Stimulated activated CD4-positive, alpha-beta T cell treated with anti-CD3 and anti-CD28 coated beads, Interleukin-12 subunit alpha, Interleukin-12 subunit beta, amount 100 ng/mL, for 4 hours (primary cell): ENCODE measurements at regions not wholly inside any gene's neighbourhood (a gene's known extent, or its start where the extent isn't known, plus 50 kb on each side); places are given as distances from the start of the nearest gene placed in this dataset.

Experiments
- DNase-seq: peaks from one replicate; pipeline ENCODE4 v3.0.0-alpha.2; 2020

- no peak for DNase-seq
These were observed 1688.0 kb downstream of the STIM2 start for GRCh38 chr4:28548594-28548993.

GRCh38 chr4:28555866-28556265 is 1695.2 kb downstream of the STIM2 start:
- no peak for DNase-seq

DNA sequence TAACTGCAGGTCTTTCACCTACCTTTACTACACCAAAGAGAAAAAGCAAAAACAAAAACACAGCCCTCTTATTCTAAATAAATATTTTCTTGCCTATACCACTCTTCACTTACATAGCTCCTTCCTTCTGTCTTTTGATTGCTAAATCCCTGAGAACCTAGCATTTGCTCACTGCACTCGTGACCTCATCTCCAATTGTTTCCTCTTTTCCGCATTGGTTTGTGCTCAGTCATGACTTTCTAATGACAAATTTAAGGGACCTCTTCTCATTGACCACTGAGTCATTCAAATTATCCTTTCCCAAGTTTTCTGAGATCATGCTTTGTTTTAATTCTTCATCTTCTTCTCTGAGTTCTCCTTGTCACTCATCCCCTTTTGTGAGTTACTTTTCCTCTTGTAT is 1697.1 kb downstream of the STIM2 start:
- DNase-seq: no peak

DNA sequence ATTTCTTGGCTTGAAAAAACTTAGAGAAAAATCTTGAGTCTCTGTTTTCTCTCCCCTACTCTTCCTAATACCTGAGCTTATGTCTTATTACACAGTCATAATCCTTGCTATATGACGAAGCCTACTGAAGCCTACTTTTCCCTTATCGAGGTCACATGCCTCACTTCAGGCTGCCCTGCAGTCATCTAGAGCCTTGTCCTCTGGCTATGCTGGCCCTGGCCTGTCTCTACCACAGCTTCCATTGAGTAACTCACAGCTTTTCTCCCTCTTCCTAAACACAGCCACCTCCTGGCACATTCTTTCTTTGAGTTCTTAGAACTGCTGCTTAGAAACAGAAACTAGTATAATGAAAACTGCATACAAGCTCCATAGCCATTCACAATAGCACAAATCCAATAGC is 1698.3 kb downstream of the STIM2 start:
- no peak for DNase-seq

DNA sequence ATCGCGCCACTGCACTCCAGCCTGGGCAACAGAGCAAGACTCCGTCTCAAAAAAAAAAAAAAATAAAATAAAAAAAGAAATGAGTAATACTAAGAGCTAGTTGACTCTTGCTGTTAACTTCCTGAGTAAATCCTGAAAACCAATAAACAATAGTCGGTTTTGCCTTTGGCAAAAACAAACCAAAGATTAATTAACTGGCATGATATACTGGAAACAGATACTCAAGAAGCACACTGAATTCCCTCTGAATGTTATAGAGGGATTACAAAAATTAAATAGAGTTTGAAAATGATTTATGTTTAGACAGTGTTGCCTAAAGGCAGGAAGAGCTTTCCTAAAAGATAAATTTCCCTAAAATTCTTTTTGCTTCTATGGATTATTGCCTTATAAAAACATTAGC is 1702.3 kb downstream of the STIM2 start:
- no peak for DNase-seq

DNA sequence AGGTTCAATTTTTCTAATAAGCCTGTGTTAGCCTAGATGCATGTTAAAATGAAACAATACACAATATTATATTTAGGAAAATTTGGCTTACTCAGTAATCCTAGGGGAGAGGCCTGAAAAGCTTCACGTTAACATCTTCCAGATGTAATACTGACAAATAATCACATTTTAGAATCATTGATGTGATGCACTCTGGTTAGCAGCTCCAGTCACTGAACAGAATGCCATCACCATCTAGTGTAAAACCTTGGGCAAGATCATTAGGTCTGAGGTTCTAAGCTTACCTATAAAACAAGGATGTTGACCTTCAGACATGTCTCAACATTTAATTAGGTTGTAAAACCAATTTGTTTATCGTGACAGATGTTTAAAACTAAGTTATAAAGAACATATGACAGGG is 1704.8 kb downstream of the STIM2 start:
- DNase-seq: no peak

- no peak for DNase-seq
These were observed 1740.3 kb downstream of the STIM2 start for GRCh38 chr4:28600958-28601357.

- no peak for DNase-seq
These were observed 1761.0 kb downstream of the STIM2 start for GRCh38 chr4:28621591-28621990.

GRCh38 chr4:28636971-28637370 is 1776.3 kb downstream of the STIM2 start:
- no peak for DNase-seq

GRCh38 chr4:28639747-28640146 is 1779.1 kb downstream of the STIM2 start:
- no peak for DNase-seq

- no peak for DNase-seq
These were observed 1794.0 kb downstream of the STIM2 start for GRCh38 chr4:28654618-28655017.

GRCh38 chr4:28665306-28665705 is 1804.7 kb downstream of the STIM2 start:
- no peak for DNase-seq

DNA sequence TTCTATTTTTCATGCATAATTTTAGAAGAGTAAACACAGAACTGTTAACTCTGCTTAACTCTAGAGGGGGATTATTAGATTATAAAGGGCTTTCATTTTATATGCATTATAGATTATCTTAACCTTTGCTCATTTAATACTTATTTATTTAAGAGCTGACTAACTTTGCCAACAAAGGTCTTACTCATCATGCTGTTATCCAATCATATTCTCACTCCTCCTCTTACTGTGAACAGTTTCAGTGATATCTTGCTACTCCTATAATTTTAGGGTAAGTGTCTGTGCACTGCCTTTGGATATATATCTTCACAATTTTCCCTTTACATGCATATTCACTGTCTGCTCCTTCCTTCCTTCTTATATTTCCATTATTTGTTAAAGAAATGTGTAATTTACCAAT is 1814.9 kb downstream of the STIM2 start:
- no peak for DNase-seq

- DNase-seq: no peak
These were observed 1817.2 kb downstream of the STIM2 start for GRCh38 chr4:28677808-28678207.

DNA sequence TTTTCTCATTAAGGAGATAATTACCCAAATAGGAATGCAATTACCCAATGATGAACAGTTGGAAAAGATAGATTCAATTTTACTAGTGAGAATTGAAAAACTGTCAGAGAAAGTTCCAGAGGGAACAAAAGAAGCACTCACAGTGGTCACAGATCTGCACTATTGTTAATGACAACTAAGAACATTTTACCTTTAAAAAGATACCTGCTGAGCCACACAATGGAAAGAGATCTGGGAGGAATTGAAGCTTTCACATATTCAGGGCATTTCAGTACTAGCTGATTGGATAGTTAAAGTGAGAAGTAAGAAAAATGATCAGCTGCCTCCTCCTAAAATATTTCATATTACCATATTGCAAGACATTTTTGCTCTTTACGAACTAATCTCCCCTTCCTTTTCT is 1822.2 kb downstream of the STIM2 start:
- DNase-seq: no peak

DNA sequence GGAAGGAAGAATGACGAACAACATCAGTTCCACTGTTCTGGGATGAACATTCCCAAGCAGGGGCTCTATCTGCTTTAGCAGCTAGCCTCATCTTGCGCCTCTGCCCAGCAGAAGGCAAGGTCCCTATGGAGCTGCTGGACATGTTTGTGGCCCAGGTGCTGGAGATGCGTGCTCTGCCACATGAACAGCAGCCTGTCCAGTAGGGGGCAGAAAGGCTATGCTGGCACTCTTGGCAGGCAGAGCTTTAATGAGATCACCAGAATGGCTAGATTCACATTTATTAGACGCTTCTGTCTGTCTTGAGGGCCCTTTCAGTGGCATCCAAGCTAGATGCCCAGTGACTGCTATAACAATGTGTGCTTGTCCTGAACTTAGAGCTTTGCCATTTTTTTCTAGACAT is 1826.0 kb downstream of the STIM2 start:
- no peak for DNase-seq

DNA sequence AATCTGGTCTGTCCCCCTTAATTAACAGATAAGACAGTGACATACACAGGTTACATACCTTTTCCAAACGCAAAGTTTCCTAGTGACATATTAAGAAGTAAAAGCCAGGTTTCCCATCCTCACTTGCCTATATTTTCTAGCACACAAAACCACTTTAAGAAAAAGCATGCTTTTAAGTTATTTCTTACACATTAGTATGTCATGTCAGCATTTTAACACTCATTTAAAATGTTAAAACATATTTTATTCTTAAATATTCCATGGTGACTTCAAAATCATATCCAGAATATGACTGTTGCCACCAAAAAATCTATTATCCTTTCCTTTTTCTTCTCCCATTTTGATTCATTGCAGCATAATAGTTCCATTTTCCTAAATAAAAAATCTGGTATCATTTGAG is 1830.2 kb downstream of the STIM2 start:
- DNase-seq: no peak

DNA sequence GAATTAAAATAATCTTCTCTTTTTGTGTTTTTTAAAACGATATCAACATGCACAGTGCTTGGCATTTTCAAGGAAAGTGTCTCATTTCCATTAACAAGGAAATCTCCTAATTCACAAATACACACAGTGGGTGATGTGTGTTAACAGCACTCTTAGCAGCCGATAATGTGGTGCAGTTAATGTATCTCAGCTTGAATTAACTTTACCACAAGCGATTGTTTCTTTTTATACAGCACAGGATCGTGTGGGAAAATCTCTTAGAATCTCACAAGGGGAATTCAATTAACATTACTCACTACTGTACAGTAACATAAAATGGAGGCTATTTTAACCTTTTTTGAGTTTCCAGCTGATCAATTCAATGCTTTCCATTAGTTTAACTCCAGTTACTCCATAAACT is 1841.9 kb downstream of the STIM2 start:
- no peak for DNase-seq

DNA sequence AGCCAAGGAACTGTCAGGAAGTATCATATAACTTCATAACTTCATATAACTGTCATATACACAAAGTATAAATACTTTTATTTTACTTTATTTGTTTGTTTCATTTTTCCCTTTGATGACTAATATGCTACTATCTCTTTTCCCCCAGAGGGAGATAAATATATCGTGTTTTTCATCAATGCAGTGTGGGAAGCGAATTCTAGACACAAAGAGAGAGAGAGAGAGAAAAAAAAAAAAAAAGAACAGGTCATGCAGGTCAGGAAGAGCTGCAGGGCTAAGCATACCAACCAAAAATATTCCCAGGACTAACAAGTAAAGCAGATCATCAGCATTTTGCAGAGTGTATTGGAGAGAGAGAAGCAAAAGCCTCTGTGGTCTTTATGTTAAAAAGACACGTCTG is 1849.2 kb downstream of the STIM2 start:
- no peak for DNase-seq

DNA sequence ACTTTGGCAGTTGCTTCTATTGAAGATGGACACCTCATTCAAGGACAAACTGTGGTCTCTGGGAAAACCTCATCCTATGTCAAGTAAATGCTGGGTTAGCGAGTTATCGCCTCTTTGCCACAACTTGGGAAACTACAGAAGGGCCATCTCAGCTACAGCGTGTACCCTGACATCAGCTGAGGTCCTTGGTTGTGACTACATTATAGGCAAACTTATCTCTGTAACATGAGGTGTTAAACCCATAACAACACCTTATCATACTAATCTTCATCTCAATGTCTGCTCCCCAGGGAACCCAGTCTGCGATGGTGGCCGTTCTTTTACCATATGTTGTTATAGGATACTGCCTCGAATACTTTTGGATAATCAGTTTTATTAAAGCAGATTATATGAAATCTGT is 1862.7 kb downstream of the STIM2 start:
- DNase-seq: no peak

DNA sequence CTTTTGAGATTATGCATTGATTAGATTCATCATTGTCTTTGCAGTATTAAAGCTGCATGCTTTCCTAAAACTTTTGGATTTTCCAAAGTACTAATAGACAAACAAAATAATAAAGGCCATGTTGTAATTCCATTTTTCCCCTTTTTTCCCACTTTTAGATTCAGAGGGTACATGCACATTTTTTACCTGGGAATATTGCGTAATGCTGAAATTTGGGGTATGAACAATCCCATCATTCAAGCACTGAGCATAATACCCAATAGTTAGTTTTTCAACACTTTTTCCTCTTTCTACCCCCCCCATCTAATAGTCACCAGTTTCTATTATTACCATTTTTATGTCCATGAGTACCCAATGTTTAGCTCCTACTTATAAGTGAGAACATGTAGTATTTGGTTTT is 1863.6 kb downstream of the STIM2 start:
- no peak for DNase-seq

DNA sequence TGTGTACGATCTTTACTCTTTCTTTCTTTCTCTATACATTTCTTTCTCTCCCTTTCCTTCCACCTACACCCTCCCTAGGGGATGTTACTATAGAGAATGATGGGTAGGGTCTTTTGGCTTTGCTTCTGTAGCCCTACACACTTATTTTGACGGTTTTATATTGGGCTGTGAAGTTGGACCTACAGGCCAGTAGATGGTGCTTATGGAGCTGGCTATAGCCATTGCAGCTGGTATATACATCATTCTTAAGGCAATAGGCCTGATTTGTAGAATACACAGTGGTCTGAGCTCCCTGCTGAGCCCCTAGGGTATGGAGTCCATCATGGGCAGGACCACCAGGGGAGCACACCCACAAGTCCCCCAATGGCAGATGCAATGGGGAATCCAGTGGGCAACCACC is 1869.7 kb downstream of the STIM2 start:
- no peak for DNase-seq

DNA sequence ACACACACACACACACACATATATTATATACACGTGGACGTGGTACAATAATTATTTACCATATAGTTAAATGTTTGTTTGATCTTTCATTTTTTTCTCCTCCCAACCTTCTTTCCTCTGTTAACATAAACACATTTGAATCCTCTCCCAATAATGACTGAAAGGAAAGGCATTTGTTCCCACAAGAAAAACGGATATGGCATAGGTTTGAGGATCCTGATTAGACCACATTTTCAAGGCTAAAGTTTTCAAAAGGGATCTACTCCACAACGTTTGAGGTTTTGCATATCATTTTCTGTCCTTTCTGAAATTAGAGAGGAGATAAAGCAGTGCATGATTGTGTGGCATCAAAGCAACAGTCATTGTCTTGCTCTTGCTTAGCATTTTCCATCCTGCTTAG is 1883.4 kb downstream of the STIM2 start:
- no peak for DNase-seq

GRCh38 chr4:28754376-28754775 is 1893.7 kb downstream of the STIM2 start:
- no peak for DNase-seq

DNA sequence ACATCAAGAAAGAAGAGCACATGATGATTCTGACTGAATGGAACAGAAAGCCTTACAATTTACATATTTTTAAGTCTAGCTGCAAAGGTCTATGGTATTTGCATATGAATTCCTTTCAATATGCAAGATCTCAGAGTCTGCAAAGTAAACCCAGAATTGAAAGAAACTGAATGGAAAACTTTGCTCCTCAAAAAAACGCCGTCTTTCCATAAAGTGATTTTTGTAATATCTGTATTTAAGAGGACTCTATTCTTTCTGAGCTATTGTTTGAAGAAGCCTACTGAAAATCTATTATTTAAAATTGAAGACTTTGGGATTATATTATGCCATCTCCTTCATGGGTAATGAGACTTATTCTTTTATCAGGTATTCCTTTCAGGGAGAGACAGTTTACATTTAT is 1894.4 kb downstream of the STIM2 start:
- no peak for DNase-seq

DNA sequence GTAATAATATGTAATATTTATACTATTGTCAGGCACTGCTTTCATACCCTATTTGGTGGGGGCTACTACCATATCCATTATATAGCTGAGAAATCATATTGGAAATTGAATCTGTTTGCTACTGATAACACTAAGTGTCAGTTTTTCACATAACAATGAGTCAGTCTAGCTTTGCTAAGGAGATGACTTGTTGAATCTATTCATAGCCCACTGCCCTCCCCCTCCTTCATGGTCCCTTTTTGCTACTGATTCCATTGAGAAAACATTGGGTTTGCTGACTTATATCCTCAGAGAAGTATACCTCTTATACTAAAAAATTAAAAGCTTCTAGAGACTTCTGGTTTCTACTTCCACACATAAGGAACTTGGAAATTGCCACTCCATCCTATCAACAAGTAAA is 1898.4 kb downstream of the STIM2 start:
- no peak for DNase-seq
